GM18502 (cell line): ENCODE measurements at regions not wholly inside any gene's neighbourhood (a gene's known extent, or its start where the extent isn't known, plus 50 kb on each side); places are given as distances from the start of the nearest gene placed in this dataset.
"Not testable (repeated sequence)": the region's sequence is repeated elsewhere in the genome, so short reads cannot be mapped to it uniquely, and the experiment has no call there.

Experiments used
- ATAC-seq: cut with Tn5 transposase; IDR thresholded peaks from one replicate; pipeline ENCODE4 v1.9.1; 2021; ENCODE audit warnings: mild to moderate bottlenecking; ENCODE audit not compliant: unreplicated experiment, poor library complexity

GRCh38 chr7:124261710-124262109 lies 228.8 kb upstream of the TMEM229A start:
- no peak for ATAC-seq

GRCh38 chr7:124257638-124258308 lies 224.9 kb upstream of the TMEM229A start:
- ATAC-seq: no peak

GRCh38 chr7:124255041-124255655 lies 222.3 kb upstream of the TMEM229A start:
- ATAC-seq: no peak

GRCh38 chr7:124254396-124254795 lies 221.5 kb upstream of the TMEM229A start:
- no peak for ATAC-seq

- no peak for ATAC-seq
Measured at GRCh38 chr7:124251636-124252035, 218.8 kb upstream of the TMEM229A start.

- ATAC-seq: no peak
Measured at GRCh38 chr7:124250297-124251034, 217.6 kb upstream of the TMEM229A start.

- ATAC-seq: no peak
Measured at GRCh38 chr7:124247691-124248090, 214.8 kb upstream of the TMEM229A start.

- ATAC-seq: no peak
Measured at GRCh38 chr7:124246262-124246863, 213.5 kb upstream of the TMEM229A start.

- ATAC-seq: not testable (repeated sequence)
Measured at GRCh38 chr7:124244469-124244868, 211.6 kb upstream of the TMEM229A start.

GRCh38 chr7:124219681-124220080 lies 186.8 kb upstream of the TMEM229A start:
- no peak for ATAC-seq

GRCh38 chr7:124208642-124209041 lies 175.8 kb upstream of the TMEM229A start:
- no peak for ATAC-seq

GRCh38 chr7:124208173-124208572 lies 175.3 kb upstream of the TMEM229A start:
- ATAC-seq: no peak

GRCh38 chr7:124205526-124205925 lies 172.7 kb upstream of the TMEM229A start:
- no peak for ATAC-seq

GRCh38 chr7:124202546-124202945 lies 169.7 kb upstream of the TMEM229A start:
- no peak for ATAC-seq

GRCh38 chr7:124201768-124202349 lies 169.0 kb upstream of the TMEM229A start:
- ATAC-seq: no peak

- no peak for ATAC-seq
Measured at GRCh38 chr7:124196519-124196918, 163.7 kb upstream of the TMEM229A start.

GRCh38 chr7:124192885-124193284 lies 160.0 kb upstream of the TMEM229A start:
- ATAC-seq: no peak

GRCh38 chr7:124191713-124192112 lies 158.8 kb upstream of the TMEM229A start:
- no peak for ATAC-seq

- no peak for ATAC-seq
Measured at GRCh38 chr7:124191030-124191429, 158.2 kb upstream of the TMEM229A start.

GRCh38 chr7:124188576-124188975 lies 155.7 kb upstream of the TMEM229A start:
- no peak for ATAC-seq

GRCh38 chr7:124187962-124188361 lies 155.1 kb upstream of the TMEM229A start:
- no peak for ATAC-seq
